GM18907 (cell line): ENCODE measurements at regions not wholly inside any gene's neighbourhood (a gene's known extent, or its start where the extent isn't known, plus 50 kb on each side); places are given as distances from the start of the nearest gene placed in this dataset.
A peak's percentile ranks its signal among the peaks of the same experiment; 100 is the strongest.
"Not testable (repeated sequence)": the region's sequence is repeated elsewhere in the genome, so short reads cannot be mapped to it uniquely, and the experiment has no call there.

Experiments
- ATAC-seq: cut with Tn5 transposase; IDR thresholded peaks from one replicate; pipeline ENCODE4 v1.9.1; 2021; ENCODE audit warnings: mild to moderate bottlenecking, moderate library complexity; ENCODE audit not compliant: unreplicated experiment

GRCh38 chr10:62935022-62935421 lies 118.9 kb upstream of the EGR2 start:
- ATAC-seq = no peak

- no peak for ATAC-seq
These were observed 118.1 kb upstream of the EGR2 start for GRCh38 chr10:62934258-62934657.

- not testable (repeated sequence) for ATAC-seq
These were observed 112.6 kb upstream of the EGR2 start for GRCh38 chr10:62928763-62929162.

GRCh38 chr10:62926407-62926806 lies 110.2 kb upstream of the EGR2 start:
- no peak for ATAC-seq

GRCh38 chr10:62924344-62924748 lies 108.2 kb upstream of the EGR2 start:
- ATAC-seq = no peak

GRCh38 chr10:62919776-62920175 lies 103.6 kb upstream of the EGR2 start:
- no peak for ATAC-seq

- ATAC-seq = peak; percentile 78
These were observed 101.5 kb upstream of the EGR2 start for GRCh38 chr10:62917475-62918238.

- ATAC-seq = no peak
These were observed 100.0 kb upstream of the EGR2 start for GRCh38 chr10:62916141-62916603.

GRCh38 chr10:62915158-62915557 lies 99.0 kb upstream of the EGR2 start:
- ATAC-seq = no peak

GRCh38 chr10:62912086-62912485 lies 95.9 kb upstream of the EGR2 start:
- peak; percentile 53 for ATAC-seq

- ATAC-seq = no peak
These were observed 95.2 kb upstream of the EGR2 start for GRCh38 chr10:62911210-62911963.

GRCh38 chr10:62907470-62908212 lies 91.5 kb upstream of the EGR2 start:
- ATAC-seq = peak; percentile 47

- no peak for ATAC-seq
These were observed 88.2 kb upstream of the EGR2 start for GRCh38 chr10:62904281-62904875.

GRCh38 chr10:62903828-62904227 lies 87.7 kb upstream of the EGR2 start:
- no peak for ATAC-seq

- ATAC-seq = no peak
These were observed 84.8 kb upstream of the EGR2 start for GRCh38 chr10:62900829-62901571.

GRCh38 chr10:62899311-62899710 lies 83.1 kb upstream of the EGR2 start:
- no peak for ATAC-seq

- no peak for ATAC-seq
These were observed 78.9 kb upstream of the EGR2 start for GRCh38 chr10:62895063-62895462.

GRCh38 chr10:62894156-62894555 lies 78.0 kb upstream of the EGR2 start:
- ATAC-seq = no peak

- ATAC-seq = no peak
These were observed 76.9 kb upstream of the EGR2 start for GRCh38 chr10:62893036-62893435.

GRCh38 chr10:62890395-62890794 lies 74.2 kb upstream of the EGR2 start:
- no peak for ATAC-seq
